GM19328 (cell line): ENCODE measurements at regions not wholly inside any gene's neighbourhood (a gene's known extent, or its start where the extent isn't known, plus 50 kb on each side); places are given as distances from the start of the nearest gene placed in this dataset.
"Not testable (repeated sequence)": the region's sequence is repeated elsewhere in the genome, so short reads cannot be mapped to it uniquely, and the experiment has no call there.

Experiments
- ATAC-seq: cut with Tn5 transposase; IDR thresholded peaks from one replicate; pipeline ENCODE4 v1.9.1; 2021; ENCODE audit warnings: mild to moderate bottlenecking, moderate library complexity; ENCODE audit not compliant: unreplicated experiment

- ATAC-seq: no peak
Measured at GRCh38 chr12:89230376-89231315, 121.7 kb downstream of the DUSP6 start.

- no peak for ATAC-seq
Measured at GRCh38 chr12:89228491-89228890, 123.8 kb downstream of the DUSP6 start.

DNA sequence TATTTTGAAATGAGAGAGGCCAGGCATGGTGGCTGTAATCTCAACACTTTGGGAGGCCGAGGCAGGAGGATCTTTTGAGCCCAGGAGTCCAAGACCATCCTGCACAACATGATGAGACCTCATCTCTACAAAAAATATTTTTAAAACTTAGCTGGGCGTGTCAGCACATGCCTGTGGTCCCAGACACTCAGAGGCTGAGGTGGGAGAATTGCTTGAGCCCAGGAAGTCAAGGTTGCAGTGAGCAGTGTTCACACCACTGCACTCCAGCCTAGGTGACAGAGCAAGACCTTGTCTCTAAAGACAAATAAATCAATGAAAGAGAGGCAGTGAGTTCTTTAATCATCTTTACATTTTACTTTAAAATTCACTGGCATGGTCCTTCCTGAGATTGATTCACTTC, 124.5 kb downstream of the DUSP6 start:
- ATAC-seq: no peak

DNA sequence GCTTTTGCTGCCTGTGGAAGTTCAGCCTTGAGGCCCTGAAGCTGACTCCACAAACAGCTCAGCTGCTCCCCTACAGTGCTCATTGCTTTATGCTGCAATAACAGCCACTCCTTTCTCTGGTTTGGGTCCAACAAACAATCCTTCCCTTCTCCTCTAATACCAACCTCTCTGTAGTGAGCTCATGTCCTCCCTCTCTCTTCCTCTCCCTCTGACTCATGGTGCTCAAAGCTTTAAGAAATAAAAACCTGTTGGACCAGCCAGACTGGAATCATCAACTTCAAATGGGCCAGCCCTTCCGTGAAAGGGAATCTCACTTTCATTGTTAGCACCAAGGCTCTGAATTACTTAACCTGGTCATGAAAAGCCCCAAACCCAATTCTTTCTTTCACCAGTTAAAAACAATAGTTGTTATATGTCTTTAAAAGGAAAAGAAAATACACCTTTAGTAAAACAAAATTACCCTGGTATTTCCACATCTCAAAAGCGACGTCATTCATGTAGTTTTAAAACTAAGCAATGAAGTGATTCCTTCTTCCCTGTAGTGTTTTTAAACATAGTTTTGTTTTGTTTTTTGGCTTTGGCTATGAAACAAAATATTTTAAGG, 126.4 kb downstream of the DUSP6 start:
- ATAC-seq: no peak

- no peak for ATAC-seq
Measured at GRCh38 chr12:89225401-89225800, 126.9 kb downstream of the DUSP6 start.

DNA sequence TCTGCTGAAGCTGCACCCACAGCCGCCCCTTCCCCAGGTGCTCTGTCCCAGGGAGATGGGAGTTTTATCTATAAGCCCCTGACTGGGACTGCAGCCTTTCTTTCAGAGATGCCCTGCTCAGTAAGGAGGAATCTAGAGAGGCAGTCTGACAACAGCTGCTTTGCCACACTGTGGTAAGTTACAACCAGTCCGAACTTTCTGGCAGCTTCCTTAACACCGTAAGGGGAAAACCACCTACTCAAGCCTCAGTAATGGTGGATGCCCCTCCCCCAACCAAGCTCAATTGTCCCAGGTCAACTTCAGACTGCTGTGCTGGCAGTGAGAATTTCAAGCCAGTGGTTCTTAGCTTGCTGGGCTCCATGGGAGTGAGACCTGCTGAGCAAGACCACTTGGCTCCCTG, 129.7 kb downstream of the DUSP6 start:
- not testable (repeated sequence) for ATAC-seq

DNA sequence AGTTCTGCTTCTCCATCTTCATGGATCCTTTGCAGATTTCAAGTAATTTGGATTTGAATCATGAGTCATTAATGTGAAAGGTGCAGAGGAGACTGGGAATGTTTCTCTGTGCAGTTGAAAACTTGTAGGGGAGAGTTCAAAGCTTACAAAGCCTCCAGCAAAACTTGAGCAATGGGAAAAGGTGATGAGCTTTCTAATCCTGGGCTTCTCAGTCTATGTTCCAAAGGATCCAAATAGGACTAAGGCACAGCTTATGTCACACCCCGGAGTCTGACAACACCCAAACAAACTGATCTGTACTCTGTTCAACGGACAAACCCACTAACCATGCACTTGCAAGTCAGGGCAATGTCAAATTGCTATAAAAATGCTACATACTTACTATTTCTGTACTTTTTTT, 134.8 kb downstream of the DUSP6 start:
- ATAC-seq: no peak

DNA sequence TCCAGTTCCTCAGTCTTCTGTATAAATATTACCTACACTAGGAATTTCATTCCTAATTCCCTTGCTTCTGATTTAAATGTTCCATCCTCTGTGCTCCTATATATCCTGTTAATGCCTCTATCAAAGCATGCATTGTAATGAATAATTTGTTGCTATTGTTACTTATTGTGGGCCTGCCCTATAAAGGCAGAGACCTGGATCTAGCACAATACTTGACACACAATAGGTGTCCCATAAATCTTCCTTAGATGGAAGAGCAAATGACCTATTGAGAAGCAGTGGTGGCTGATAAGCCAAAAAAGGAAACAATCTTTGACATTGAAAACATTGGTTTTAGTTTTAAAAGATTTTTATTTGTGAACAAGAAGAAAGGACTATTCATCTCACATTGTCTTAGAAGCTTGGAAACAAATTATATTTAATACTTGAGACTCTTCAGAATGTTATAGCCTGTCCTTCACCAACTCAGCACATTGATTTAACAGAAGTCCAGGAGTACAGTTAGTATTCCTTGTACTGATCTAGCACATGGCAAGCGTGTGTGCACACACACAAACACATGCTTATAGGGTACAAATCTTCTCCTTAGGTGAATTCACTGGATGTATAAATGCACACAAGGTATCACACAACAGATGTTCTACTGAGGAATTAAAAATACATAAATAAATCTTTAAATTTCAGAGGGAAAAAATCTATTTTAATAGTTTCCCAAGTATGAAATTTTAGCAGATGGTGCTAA, 135.9 kb downstream of the DUSP6 start:
- ATAC-seq: no peak

- no peak for ATAC-seq
Measured at GRCh38 chr12:89215196-89215595, 137.1 kb downstream of the DUSP6 start.

GRCh38 chr12:89213747-89214146, 138.6 kb downstream of the DUSP6 start:
- no peak for ATAC-seq

DNA sequence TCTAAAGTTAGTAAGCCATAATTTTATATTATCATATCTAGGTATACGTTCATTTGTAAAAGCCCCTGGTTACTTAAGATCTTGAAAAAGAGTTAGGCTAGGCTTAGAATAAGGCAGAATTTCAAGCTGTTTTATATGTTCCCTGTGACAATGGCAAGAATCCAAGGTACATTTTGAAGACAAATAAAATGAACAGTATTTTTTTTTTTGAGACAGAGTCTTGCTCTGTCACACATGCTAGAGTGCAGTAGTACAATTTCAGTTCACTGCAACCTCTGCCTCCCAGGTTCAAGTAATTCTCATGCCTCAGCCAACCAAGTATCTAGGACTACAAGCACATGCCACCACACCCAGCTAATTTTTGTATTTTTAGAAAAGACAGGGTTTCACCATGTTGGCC, 139.2 kb downstream of the DUSP6 start:
- no peak for ATAC-seq

- ATAC-seq: no peak
Measured at GRCh38 chr12:89212339-89212771, 139.9 kb downstream of the DUSP6 start.

DNA sequence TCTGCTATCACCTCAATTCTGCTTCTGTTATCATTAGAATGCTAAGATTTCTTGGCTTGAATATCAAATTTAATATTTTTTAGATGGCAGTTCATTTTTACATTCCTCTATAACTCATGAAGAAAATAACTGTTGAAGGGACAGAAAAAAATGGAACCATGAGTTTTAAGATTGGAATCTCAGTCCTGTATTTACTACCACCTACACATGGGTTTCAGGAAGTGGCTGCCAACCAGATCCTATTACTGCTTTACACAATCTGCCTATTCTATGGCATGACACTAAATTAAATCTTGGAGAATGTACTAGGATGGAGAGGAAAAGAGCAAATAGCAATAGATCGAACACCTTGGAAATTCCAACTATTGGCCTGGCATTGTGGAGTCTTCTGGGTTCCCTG, 140.8 kb downstream of the DUSP6 start:
- ATAC-seq: no peak

DNA sequence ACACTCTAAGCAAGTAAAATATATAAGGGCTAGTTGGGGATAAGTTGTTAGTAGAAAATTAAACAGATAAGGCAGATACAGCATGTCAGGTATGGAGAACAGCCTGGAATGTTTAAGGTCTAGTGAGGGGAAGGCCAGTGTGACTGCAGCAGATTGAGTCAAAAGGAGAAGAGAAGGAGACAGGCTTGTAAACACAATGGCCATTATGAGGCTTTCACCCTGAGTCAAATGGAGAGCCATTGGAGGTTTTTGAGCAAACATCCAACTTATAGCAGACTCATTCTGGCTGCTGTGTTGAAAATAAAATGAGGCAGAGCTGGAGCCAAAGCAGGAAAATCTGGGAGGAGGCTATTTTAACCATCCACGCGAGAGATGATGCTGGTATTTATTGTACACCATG, 142.0 kb downstream of the DUSP6 start:
- no peak for ATAC-seq

DNA sequence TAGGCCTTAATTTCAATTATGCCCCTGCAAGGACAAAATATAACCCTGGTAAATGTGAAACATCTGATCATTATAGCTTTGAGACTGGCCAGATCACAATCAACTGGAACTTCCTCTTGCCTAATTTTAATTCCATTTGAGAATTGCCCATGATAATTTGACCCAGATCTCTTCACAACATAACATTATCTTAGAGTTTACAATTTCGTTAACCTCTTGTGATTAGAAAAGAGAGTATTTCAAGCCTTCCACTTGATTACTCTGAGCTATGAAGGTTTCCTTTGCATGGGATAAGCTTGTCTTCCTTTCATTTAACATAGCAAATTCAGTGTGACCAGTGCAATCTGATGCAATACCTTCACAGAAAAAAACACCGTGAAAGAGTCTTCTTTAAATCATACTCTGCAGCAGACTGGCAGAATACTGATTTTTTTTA, 143.6 kb downstream of the DUSP6 start:
- ATAC-seq: no peak

- ATAC-seq: no peak
Measured at GRCh38 chr12:89206390-89206789, 145.9 kb downstream of the DUSP6 start.

DNA sequence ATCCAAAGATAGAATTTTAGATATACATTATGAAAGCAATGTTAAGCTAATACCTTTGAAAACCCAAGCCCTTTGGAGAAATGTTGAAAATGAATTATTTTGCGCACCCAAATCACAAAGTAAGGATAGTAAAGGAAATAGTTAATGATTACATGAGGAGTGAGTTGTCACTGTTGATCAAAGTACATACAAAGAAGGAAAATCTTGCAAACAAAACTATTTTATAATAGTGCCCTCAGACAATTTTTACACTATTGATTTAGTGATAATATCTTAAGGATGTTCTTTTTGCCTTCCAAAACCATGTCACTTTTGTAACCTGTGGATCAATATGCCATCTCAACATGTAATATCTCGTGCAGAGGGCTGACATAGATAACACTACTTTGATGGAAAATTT, 146.8 kb downstream of the DUSP6 start:
- ATAC-seq: no peak

DNA sequence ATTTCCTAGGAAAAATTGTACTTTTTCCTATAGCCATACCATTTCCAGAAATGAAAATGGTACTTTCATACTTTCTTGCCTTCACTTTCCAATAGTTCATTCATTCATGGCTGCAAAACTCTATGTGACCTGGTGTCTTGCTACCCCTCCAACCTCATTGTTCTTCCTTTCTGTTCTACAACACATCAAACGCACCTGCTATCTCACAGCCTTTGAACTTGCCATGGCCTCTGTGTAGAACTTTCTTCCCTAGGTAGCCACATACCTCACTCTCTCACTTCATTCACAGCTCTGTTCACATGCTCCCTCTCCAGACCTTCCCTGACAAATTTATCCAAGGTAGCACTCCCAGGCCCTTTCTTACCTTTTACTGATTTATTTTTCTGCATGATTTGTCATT, 149.2 kb downstream of the DUSP6 start:
- no peak for ATAC-seq

DNA sequence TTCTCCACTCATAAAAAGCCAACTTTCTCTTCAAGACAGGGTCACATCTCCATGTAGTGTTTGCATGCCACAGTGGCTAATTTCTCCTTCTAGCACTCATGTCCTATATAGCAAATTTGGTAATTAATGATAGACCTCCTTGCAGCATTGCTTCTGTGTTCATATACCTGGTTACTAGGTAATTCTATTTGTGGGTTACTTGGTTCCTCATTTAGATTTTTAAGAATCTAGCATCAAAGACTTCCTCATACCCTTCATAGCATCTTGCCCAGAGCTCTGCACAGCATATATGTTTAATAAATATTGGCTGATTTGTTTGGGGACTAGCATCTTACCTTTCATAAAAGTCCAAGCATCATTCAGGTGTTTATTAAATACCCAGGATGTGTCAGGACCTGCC, 152.1 kb downstream of the DUSP6 start:
- no peak for ATAC-seq

DNA sequence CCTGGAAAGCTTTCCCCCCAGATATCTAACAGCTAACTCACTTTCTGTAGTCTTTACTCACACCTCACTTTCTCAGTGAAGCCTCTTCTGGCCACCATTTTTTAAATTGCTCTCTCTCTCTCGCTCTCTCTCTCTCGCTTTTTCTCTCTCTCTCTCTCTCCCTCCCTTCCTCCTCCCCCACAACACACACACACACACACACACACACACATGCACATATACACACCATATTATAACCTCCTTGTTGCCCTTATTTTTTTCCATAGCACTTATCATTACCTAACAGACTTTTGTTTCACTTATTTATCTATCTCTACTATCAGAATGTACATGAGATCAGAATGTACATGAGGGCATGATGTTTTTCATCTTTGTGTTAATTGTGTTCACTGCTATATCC, 156.8 kb downstream of the DUSP6 start:
- ATAC-seq: no peak

GRCh38 chr12:89194683-89195082, 157.6 kb downstream of the DUSP6 start:
- no peak for ATAC-seq

- ATAC-seq: no peak
Measured at GRCh38 chr12:89192429-89192828, 159.9 kb downstream of the DUSP6 start.
